ENCODE measurements at regions not wholly inside any gene's neighbourhood (a gene's known extent, or its start where the extent isn't known, plus 50 kb on each side); places are given as distances from the start of the nearest gene placed in this dataset.

- Histone ChIP-seq H2AFZ (ENCODE audit: low read depth, low read length, severe bottlenecking) (no peak within 1 kb of the TSS), H3K36me3 (ENCODE audit: low read length) (no peaks in the 10 kb centered on the region), H3K27ac (ENCODE audit: low read depth, low read length) (no peak within 1 kb of the TSS), H4K20me1 (ENCODE audit: low read depth, low read length) (no peaks in the 10 kb centered on the region), H3F3A (ENCODE audit: insufficient read depth) (no peaks in the 10 kb centered on the region), H3K27me3 (ENCODE audit: low read length) (no peaks in the 10 kb centered on the region), H3K9ac (ENCODE audit: low read length) (no peak within 1 kb of the TSS), H3K9me2 (replicated peaks; ENCODE audit: insufficient read depth, low read length) (no peaks in the 10 kb centered on the region), H3K79me2 (ENCODE audit: insufficient read depth, low read length) (no peaks in the 10 kb centered on the region), H3K4me2 (ENCODE audit: low read depth, low read length, poor library complexity, severe bottlenecking) (no peak within 1 kb of the TSS), H3K9me3 (ENCODE audit: insufficient read depth, low read length) (no peaks in the 10 kb centered on the region), H3K4me3 (ENCODE audit: insufficient read depth, low read length, poor library complexity, severe bottlenecking) (no peak within 1 kb of the TSS)
- TF ChIP-seq EZH2phosphoT487 (conservative IDR thresholded peaks at IDR 0.05; ENCODE audit: low read length) (no peak), CTCF (IDR thresholded peaks at IDR 0.05; ENCODE audit: insufficient read depth, low read length, poor library complexity, severe bottlenecking) (no peak)
Measured at GRCh38 chr3:159839561-159840379, 148.9 kb upstream of the IL12A start, which contains the start of gene SCHIP1. Gene SCHIP1, plus strand, starts transcription at chr3:159839861.

- H2AFZ ChIP-seq (ENCODE audit: low read depth, low read length, severe bottlenecking) = no peak overlapping the region
- H3K27ac ChIP-seq (ENCODE audit: low read depth, low read length) = no peak overlapping the region
- H4K20me1 ChIP-seq (ENCODE audit: low read depth, low read length) = no peaks in the 10 kb centered on the region
- H3F3A ChIP-seq (ENCODE audit: insufficient read depth) = no peaks in the 10 kb centered on the region
- H3K9me3 ChIP-seq (ENCODE audit: insufficient read depth, low read length) = no peaks in the 10 kb centered on the region
- no peaks in the 10 kb centered on the region for H3K36me3 ChIP-seq (ENCODE audit: low read length)
- no peak overlapping the region for H3K4me3 ChIP-seq (ENCODE audit: insufficient read depth, low read length, poor library complexity, severe bottlenecking)
- no peak overlapping the region for H3K9ac ChIP-seq (ENCODE audit: low read length)
- H3K4me2 ChIP-seq (ENCODE audit: low read depth, low read length, poor library complexity, severe bottlenecking) = no peak overlapping the region
- H3K9me2 ChIP-seq (replicated peaks; ENCODE audit: insufficient read depth, low read length) = no peaks in the 10 kb centered on the region
- H3K79me2 ChIP-seq (ENCODE audit: insufficient read depth, low read length) = no peaks in the 10 kb centered on the region
- TF ChIP-seq EZH2phosphoT487 (conservative IDR thresholded peaks at IDR 0.05; ENCODE audit: low read length) (no peak), CTCF (IDR thresholded peaks at IDR 0.05; ENCODE audit: insufficient read depth, low read length, poor library complexity, severe bottlenecking) (no peak)
- no peaks in the 10 kb centered on the region for H3K27me3 ChIP-seq (ENCODE audit: low read length)
Measured at GRCh38 chr3:159840703-159841299, 147.8 kb upstream of the IL12A start.

GRCh38 chr3:159841766-159842165 is 146.9 kb upstream of the IL12A start:
- no peaks in the 10 kb centered on the region for H3K79me2 ChIP-seq (ENCODE audit: insufficient read depth, low read length)
- no peaks in the 10 kb centered on the region for H3F3A ChIP-seq (ENCODE audit: insufficient read depth)
- no peaks in the 10 kb centered on the region for H3K9me3 ChIP-seq (ENCODE audit: insufficient read depth, low read length)
- H4K20me1 ChIP-seq (ENCODE audit: low read depth, low read length) = peaks cover 2% of the 10 kb centered on the region; the same call in 1 of the 2 replicates
- no peak for TF ChIP-seq CTCF (IDR thresholded peaks at IDR 0.05; ENCODE audit: insufficient read depth, low read length, poor library complexity, severe bottlenecking)
- no peak for TF ChIP-seq EZH2phosphoT487 (conservative IDR thresholded peaks at IDR 0.05; ENCODE audit: low read length)
- no peak overlapping the region for H3K27ac ChIP-seq (ENCODE audit: low read depth, low read length)
- no peak overlapping the region for H3K4me3 ChIP-seq (ENCODE audit: insufficient read depth, low read length, poor library complexity, severe bottlenecking)
- no peaks in the 10 kb centered on the region for H3K36me3 ChIP-seq (ENCODE audit: low read length)
- no peak overlapping the region for H2AFZ ChIP-seq (ENCODE audit: low read depth, low read length, severe bottlenecking)
- H3K9ac ChIP-seq (ENCODE audit: low read length) = no peak overlapping the region
- no peaks in the 10 kb centered on the region for H3K27me3 ChIP-seq (ENCODE audit: low read length)
- no peaks in the 10 kb centered on the region for H3K9me2 ChIP-seq (replicated peaks; ENCODE audit: insufficient read depth, low read length)
- H3K4me2 ChIP-seq (ENCODE audit: low read depth, low read length, poor library complexity, severe bottlenecking) = no peak overlapping the region

All from SU-DHL-6 (cell line).